GM23338 (cell line): ENCODE measurements at regions not wholly inside any gene's neighbourhood (a gene's known extent, or its start where the extent isn't known, plus 50 kb on each side); places are given as distances from the start of the nearest gene placed in this dataset.

Experiments used
- ATAC-seq: fragments of 200-7000 bp; cut with Tn5 transposase; 3 replicates; pipeline ENCODE4 v1.9.1; 2020
- DNase-seq: peaks from one replicate; pipeline ENCODE4 v3.0.0-alpha.2; 2015; ENCODE audit warnings: low spot score
- H2AFZ ChIP-seq: fragments of 200-600 bp; sonication (generic); 2 replicates; pipeline ENCODE4 v1.8.0; 2016; ENCODE audit warnings: antibody characterized with exemption, mild to moderate bottlenecking, moderate library complexity
- H3F3A ChIP-seq: fragments of 200-600 bp; sonication (generic); replicated peaks from 2 replicates; pipeline ENCODE4 v1.8.0; 2017; ENCODE audit warnings: antibody characterized with exemption, mixed run types, low read depth
- H3K27ac ChIP-seq: fragments of 200-600 bp; sonication (generic); 2 replicates; pipeline ENCODE4 v1.6.1; 2016; ENCODE audit warnings: low read depth
- H3K27me3 ChIP-seq: fragments of 200-600 bp; sonication (generic); 2 replicates; pipeline ENCODE4 v1.8.0; 2016; ENCODE audit warnings: mild to moderate bottlenecking, mixed run types, moderate library complexity; ENCODE audit not compliant: insufficient read depth
- H3K36me3 ChIP-seq: fragments of 200-600 bp; sonication (generic); 2 replicates; pipeline ENCODE4 v1.8.0; 2016; ENCODE audit warnings: mild to moderate bottlenecking; ENCODE audit not compliant: insufficient read depth
- H3K4me1 ChIP-seq: fragments of 200-600 bp; sonication (generic); 2 replicates; pipeline ENCODE4 v1.8.0; 2016; ENCODE audit warnings: mild to moderate bottlenecking, moderate library complexity; ENCODE audit not compliant: insufficient read depth
- H3K4me2 ChIP-seq: fragments of 200-600 bp; sonication (generic); 2 replicates; pipeline ENCODE4 v1.7.1; 2017; ENCODE audit warnings: mixed run types
- H3K4me3 ChIP-seq: fragments of 200-600 bp; sonication (generic); 2 replicates; pipeline ENCODE4 v1.6.1; 2016; ENCODE audit warnings: mixed run types
- H3K79me2 ChIP-seq: fragments of 200-600 bp; sonication (generic); replicated peaks from 2 replicates; pipeline ENCODE4 v1.8.0; 2017; ENCODE audit warnings: mild to moderate bottlenecking; ENCODE audit not compliant: insufficient read depth
- H3K9me2 ChIP-seq: fragments of 200-600 bp; sonication (generic); 2 replicates; pipeline ENCODE4 v1.8.0; 2017; ENCODE audit not compliant: insufficient read depth
- H4K20me1 ChIP-seq: fragments of 200-600 bp; sonication (generic); replicated peaks from 2 replicates; pipeline ENCODE4 v1.8.0; 2017; ENCODE audit warnings: mild to moderate bottlenecking; ENCODE audit not compliant: insufficient read depth
- H3K27ac Mint-ChIP-seq: 2 replicates; pipeline ENCODE4 v1.8.0; 2020; ENCODE audit warnings: inconsistent platforms, mild to moderate bottlenecking, moderate library complexity, mixed read lengths
- H3K27me3 Mint-ChIP-seq: 3 replicates; pipeline ENCODE4 v1.8.0; 2022; ENCODE audit warnings: low read depth, mild to moderate bottlenecking, moderate library complexity, mixed read lengths, inconsistent platforms; ENCODE audit not compliant: insufficient read depth, poor library complexity
- H3K36me3 Mint-ChIP-seq: 3 replicates; pipeline ENCODE4 v1.8.0; 2021; ENCODE audit warnings: low read depth, mild to moderate bottlenecking, inconsistent platforms, moderate library complexity, mixed read lengths
- H3K4me1 Mint-ChIP-seq: 3 replicates; pipeline ENCODE4 v1.8.0; 2020; ENCODE audit warnings: mild to moderate bottlenecking, inconsistent platforms, mixed read lengths
- H3K4me3 Mint-ChIP-seq: 3 replicates; pipeline ENCODE4 v1.8.0; 2021; ENCODE audit warnings: moderate library complexity, mild to moderate bottlenecking, inconsistent platforms, mixed read lengths
- H3K9me3 Mint-ChIP-seq: 3 replicates; pipeline ENCODE4 v1.8.0; 2020; ENCODE audit warnings: moderate library complexity, mild to moderate bottlenecking, inconsistent platforms, mixed read lengths
- CREB1 ChIP-seq: fragments of 250-450 bp; sonication (Bioruptor Pico); IDR thresholded peaks from 2 replicates; pipeline ENCODE4 v1.5.0; 2020; ENCODE audit warnings: low read depth, mild to moderate bottlenecking, moderate library complexity
- CTCF ChIP-seq, 2 experiments: fragments of 200-600 bp in 1 of 2; sonication (generic) in 1 of 2; conservative IDR thresholded peaks; 2 replicates each; pipeline versions ENCODE4 v1.5.1 to v1.6.1; 2016 to 2017; ENCODE audit warnings: antibody characterized with exemption in 2 of 2, low read depth in 2 of 2, mild to moderate bottlenecking in 2 of 2, moderate library complexity in 1 of 2
- ETS1 ChIP-seq: IDR thresholded peaks from 2 replicates; pipeline ENCODE4 v1.6.1; 2016; ENCODE audit warnings: antibody characterized with exemption
- EZH2 ChIP-seq: fragments of 200-600 bp; sonication (generic); IDR thresholded peaks from one replicate; pipeline ENCODE4 v1.8.0; 2017; ENCODE audit warnings: antibody characterized with exemption, mild to moderate bottlenecking, low read depth; ENCODE audit not compliant: unreplicated experiment
- EZH2phosphoT487 ChIP-seq: fragments of 200-600 bp; sonication (generic); IDR thresholded peaks from one replicate; pipeline ENCODE4 v1.8.1; 2018; ENCODE audit warnings: antibody characterized with exemption; ENCODE audit not compliant: unreplicated experiment
- JUNB ChIP-seq: IDR thresholded peaks from one replicate; pipeline ENCODE4 v1.6.1; 2016; ENCODE audit warnings: antibody characterized with exemption; ENCODE audit not compliant: unreplicated experiment
- NANOG ChIP-seq: IDR thresholded peaks from 2 replicates; pipeline ENCODE4 v1.6.1; 2016; ENCODE audit warnings: antibody characterized with exemption, borderline replicate concordance
- POLR2AphosphoS5 ChIP-seq: IDR thresholded peaks from 2 replicates; pipeline ENCODE4 v1.6.1; 2016; ENCODE audit warnings: antibody characterized with exemption, low read depth
- STAT1 ChIP-seq: IDR thresholded peaks from one replicate; pipeline ENCODE4 v1.6.1; 2016; ENCODE audit warnings: antibody characterized with exemption; ENCODE audit not compliant: unreplicated experiment
- ZNF462 ChIP-seq: fragments of 250-450 bp; sonication (Bioruptor Pico); IDR thresholded peaks from 2 replicates; pipeline ENCODE4 v1.5.0; 2020; ENCODE audit warnings: mild to moderate bottlenecking, moderate library complexity

- no peak for TF ChIP-seq CTCF (conservative IDR thresholded peaks at IDR 0.05; ENCODE audit: low read depth in 2 of 2)
- TF ChIP-seq CREB1 (CRISPR knock-in tag) = no peak
- TF ChIP-seq NANOG = no peak
- TF ChIP-seq ETS1 = no peak
- TF ChIP-seq EZH2 = no peak
- no peak for TF ChIP-seq JUNB
Observed at GRCh38 chr16:16997349-16997748, 473.4 kb downstream of the XYLT1 start (continued).

GRCh38 chr16:17001471-17001870 lies 469.3 kb downstream of the XYLT1 start:
- H2AFZ ChIP-seq = 0 out of 2 replicates have a peak overlapping the region, but pooled peaks have one; percentile 45
- Mint-ChIP-seq H3K27me3 (no peaks in the 10 kb centered on the region), H3K27ac (no peak overlapping the region), H3K4me1 (no peaks in the 10 kb centered on the region), H3K4me3 (no peak overlapping the region), H3K36me3 (peaks cover 2% of the 10 kb centered on the region; the same call in 1 of the 3 replicates), H3K9me3 (peaks cover 16% of the 10 kb centered on the region)
- no peaks in the 10 kb centered on the region for H3K36me3 ChIP-seq
- H3K4me2 ChIP-seq = no peak overlapping the region
- no peaks in the 10 kb centered on the region for H3K9me2 ChIP-seq
- no peaks in the 10 kb centered on the region for H3K79me2 ChIP-seq
- DNase-seq (no peak), ATAC-seq (no peak)
- H3K4me1 ChIP-seq = no peaks in the 10 kb centered on the region
- H3F3A ChIP-seq = no peaks in the 10 kb centered on the region
- no peak overlapping the region for H3K4me3 ChIP-seq
- no peak overlapping the region for H3K27ac ChIP-seq
- H3K27me3 ChIP-seq = no peaks in the 10 kb centered on the region
- H4K20me1 ChIP-seq = no peaks in the 10 kb centered on the region
- TF ChIP-seq CREB1 (CRISPR knock-in tag) (no peak), EZH2phosphoT487 (no peak), NANOG (no peak), ZNF462 (CRISPR knock-in tag) (no peak), EZH2 (no peak), CTCF (conservative IDR thresholded peaks at IDR 0.05; ENCODE audit: low read depth in 2 of 2) (no peak), STAT1 (no peak), POLR2AphosphoS5 (no peak)
